GM20000 (cell line): ENCODE measurements at regions not wholly inside any gene's neighbourhood (a gene's known extent, or its start where the extent isn't known, plus 50 kb on each side); places are given as distances from the start of the nearest gene placed in this dataset.

Experiments
- DNase-seq: peaks from one replicate; pipeline ENCODE4 v3.0.0; 2012; ENCODE audit warnings: low spot score
- TF ChIP-seq, protein P1 (sequence below): IDR thresholded peaks from 2 replicates; pipeline ENCODE4 v1.5.1; 2012; ENCODE audit warnings: mild to moderate bottlenecking, control low read depth; ENCODE audit errors: extremely low read depth, missing control alignments

DNA sequence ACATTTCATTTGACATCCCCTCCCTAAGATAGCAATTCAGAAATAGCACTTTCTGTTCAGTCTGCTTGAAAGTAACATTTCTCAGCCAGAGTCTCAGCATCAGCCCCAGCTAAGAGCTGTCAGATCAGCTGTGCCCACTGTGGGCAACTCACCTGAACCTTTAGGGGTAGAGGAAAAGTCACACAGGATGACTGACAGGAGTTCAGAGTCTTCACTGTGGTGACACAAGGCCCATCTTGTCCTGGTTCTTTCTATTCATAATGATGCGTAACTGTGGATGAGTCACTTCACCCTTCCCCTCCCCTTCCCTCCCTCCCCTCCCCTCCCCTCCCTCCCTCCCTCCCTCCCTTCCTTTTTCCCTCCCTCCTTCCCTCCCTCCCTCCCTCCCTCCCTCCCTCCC is 96.1 kb upstream of the RASGRP1 start:
- TF ChIP-seq, protein P1, sequence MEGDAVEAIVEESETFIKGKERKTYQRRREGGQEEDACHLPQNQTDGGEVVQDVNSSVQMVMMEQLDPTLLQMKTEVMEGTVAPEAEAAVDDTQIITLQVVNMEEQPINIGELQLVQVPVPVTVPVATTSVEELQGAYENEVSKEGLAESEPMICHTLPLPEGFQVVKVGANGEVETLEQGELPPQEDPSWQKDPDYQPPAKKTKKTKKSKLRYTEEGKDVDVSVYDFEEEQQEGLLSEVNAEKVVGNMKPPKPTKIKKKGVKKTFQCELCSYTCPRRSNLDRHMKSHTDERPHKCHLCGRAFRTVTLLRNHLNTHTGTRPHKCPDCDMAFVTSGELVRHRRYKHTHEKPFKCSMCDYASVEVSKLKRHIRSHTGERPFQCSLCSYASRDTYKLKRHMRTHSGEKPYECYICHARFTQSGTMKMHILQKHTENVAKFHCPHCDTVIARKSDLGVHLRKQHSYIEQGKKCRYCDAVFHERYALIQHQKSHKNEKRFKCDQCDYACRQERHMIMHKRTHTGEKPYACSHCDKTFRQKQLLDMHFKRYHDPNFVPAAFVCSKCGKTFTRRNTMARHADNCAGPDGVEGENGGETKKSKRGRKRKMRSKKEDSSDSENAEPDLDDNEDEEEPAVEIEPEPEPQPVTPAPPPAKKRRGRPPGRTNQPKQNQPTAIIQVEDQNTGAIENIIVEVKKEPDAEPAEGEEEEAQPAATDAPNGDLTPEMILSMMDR: no peak
- no peak for DNase-seq

DNA sequence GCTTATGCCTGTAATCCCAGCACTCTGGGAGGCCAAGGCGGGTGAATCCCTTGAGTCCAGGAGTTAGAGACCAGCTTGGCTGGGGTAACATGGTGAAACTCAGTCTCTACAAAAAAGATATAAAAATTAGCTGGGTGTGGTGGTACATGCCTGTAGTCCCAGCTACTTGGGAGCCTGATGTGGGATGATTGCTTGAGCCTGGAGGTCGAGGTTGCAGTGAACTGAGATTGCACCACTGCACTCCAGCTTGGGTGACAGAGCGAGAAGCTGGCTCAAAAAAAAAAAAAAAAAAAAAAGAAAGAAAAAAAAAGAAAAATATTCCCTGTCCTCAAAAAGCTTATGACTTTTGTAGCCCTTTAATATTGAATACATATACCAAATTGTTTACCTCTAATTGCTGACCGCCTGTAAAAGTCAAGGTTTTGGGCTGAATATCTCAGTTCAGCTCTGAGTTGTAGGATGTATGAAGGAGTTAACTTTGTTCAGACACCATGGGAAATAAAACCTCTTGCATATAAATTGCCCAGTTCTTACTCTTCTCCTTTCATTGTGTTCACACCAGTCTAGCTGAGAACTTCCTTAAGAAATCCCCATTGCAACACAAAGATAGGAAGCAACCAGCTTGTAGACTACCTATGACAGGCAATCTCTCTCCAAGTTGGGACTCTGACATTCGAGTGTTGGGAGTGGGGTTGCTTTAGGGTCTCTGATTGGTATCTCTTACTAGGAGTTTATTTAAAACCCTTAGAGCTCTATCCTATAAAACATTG is 97.6 kb upstream of the RASGRP1 start:
- no peak for DNase-seq
- TF ChIP-seq, protein P1: no peak

DNA sequence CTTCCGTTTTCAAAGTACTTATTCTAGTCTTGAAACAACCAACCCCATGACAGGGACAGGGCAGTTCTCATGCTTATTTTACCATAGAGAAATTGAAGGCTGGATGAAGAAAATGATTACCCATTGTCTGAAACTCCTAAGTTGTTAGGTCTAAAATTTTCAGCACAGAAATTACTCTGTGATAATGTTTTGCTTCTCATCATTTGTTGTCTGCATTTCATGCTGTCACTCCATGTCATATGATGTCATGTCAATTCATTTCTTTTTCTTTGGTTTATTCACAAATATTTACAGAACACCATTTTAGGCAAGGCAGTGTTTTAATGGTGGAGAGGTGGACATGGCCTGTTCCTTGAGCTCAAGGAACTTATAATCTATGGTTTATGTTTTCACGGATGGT is 98.2 kb upstream of the RASGRP1 start:
- DNase-seq: no peak
- TF ChIP-seq, protein P1: no peak

DNA sequence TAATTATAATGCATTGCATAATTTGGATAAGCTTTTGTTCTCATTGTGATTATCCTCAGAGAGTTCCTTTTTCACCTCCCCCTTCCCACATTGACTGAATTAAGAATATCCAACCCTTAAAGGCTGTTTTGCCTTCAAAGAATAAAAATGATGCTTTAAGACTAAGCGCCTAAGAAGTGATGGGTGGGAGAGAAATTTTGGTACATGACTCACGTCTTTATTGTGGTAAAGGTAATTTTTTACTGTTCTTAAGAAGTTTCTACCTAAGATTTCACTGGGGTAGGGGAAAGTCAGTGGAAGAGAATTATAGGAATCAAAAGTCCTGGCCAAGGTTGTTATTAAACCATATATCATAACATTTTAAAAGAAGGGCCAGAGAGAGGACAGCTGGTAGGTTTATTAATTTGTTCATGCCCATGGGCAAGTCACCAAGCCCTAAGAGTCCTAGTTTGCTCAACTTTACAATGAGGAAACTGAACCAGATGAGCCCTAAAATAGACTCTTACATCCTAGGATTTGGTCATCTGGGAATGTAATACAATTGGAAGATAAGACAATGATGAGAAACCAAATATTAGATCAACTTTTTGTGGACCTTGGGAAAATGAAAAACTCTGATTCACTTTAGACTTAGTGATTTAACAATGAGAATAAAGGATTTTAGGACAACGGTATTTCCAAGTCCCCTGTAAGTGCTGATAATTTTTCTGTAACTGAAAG is 101.1 kb upstream of the RASGRP1 start:
- DNase-seq: no peak

DNA sequence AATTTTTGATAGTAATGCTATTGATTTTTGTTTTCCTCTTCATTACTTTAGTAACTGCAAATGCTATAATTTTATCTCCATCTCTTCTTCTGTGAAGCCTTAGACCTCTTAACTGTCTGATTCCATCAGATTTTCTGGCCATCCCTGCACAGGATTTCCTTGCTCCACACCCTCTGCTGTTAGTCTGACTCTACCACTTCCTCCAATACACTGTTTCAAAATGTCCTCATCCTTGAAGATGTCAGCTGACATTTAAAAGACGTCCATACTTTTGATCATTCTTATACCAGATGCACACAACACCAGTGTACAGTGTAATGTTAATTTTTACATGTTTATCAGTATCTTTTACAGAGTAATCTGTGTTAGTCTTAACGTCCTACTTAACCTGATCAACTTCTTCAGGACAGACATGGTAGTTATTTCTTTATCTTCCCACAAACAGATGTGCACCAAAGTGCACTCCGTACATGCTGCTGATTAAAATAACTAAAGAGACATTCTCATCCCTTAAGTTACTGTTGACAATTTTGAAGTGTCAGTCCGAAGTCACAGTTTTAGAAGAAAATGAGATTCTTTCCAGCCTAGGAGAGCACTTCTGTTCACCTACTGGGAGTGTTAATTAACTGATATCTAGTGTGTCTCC is 102.4 kb upstream of the RASGRP1 start:
- DNase-seq: no peak
- TF ChIP-seq, protein P1: no peak

More for the DNA sequence above, 101.1 kb upstream of the RASGRP1 start:
- TF ChIP-seq, protein P1: no peak

DNA sequence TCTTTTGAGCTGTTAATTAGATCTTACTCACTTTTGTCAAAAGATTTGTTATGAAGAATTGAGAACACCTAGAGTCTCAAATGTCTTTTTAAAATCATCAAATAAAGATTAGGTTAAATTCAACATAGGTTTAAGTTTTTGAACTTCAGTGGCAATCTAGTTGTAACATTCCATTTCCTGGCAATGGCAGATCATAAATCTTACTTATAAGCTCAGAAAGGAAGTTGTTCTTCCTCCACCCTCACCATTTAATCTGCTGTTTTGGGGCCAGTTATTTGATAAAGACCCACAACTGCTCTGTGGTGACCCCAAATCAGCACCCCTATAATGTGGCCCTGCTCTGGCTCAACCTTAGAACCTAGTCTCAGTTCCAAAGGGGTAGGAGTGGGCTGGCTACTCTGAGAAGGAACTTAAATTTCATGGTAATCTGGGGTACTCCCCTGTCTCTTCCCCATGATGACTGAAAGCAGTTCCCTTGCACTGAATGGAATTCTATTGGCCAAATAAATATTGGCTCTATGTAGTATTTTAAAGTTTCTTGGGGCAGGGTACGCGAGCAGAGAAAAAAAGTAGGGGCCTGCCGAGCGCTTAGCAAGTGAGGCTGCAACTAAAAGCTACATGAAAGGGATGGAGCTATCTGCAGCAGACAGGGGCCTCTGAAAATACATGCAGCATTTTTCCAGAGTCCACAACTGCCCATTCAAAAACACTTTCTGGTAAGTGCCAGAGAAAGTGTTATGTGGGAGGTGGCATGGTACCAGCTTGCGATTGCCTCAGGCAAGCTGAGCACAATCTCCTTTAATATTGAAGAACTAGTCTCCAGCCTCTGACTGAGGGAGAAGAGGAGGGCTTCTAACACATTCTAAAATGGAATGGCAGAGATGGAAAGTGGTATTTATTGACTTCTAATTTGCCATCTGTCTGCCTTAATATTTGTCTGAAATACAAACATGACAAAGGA is 103.6 kb upstream of the RASGRP1 start:
- TF ChIP-seq, protein P1: no peak
- DNase-seq: no peak
